ENCODE measurements at regions not wholly inside any gene's neighbourhood (a gene's known extent, or its start where the extent isn't known, plus 50 kb on each side); places are given as distances from the start of the nearest gene placed in this dataset.
"Not testable (repeated sequence)": the region's sequence is repeated elsewhere in the genome, so short reads cannot be mapped to it uniquely, and the experiment has no call there.

- TF ChIP-seq CTCF, POLR2AphosphoS5, EP300 (IDR thresholded peaks at IDR 0.05): not testable (repeated sequence)
Measured at GRCh38 chr4:137895515-137895914, 346.6 kb downstream of the SLC7A11 start.

Data from suprapubic skin (tissue), 4 donors.